ENCODE measurements at regions not wholly inside any gene's neighbourhood (a gene's known extent, or its start where the extent isn't known, plus 50 kb on each side); places are given as distances from the start of the nearest gene placed in this dataset.
A peak's percentile ranks its signal among the peaks of the same experiment; 100 is the strongest.
"Not testable (repeated sequence)": the region's sequence is repeated elsewhere in the genome, so short reads cannot be mapped to it uniquely, and the experiment has no call there.

DNA sequence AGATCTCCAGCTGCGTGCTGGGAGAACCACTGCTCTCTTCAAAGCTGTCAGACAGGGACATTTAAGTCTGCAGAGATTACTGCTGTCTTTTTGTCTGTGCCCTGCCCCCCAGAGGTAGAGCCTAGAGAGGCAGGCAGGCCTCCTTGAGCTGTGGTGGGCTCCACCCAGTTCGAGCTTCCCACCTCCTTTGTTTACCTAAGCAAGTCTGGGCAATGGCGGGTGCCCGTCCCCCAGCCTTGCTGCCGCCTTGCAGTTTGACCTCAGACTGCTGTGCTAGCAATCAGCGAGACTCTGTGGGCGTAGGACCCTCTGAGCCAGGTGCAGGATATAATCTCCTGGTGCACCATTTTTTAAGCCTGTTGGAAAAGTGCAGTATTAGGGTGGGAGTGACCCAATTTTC, 128.6 kb downstream of the ACTR3 start:
- H3K9me3 ChIP-seq (ENCODE audit: control insufficient read depth, insufficient read depth, low read length); CTCF ChIA-PET; H3K27me3 ChIP-seq (ENCODE audit: control insufficient read depth, insufficient read depth, low read length); H3K27ac ChIP-seq (ENCODE audit: low read depth, low read length); DNase-seq (ENCODE audit: low read depth, low spot score); POLR2A ChIA-PET; H3K4me3 ChIP-seq (ENCODE audit: low read depth, low read length): not testable (repeated sequence)

DNA sequence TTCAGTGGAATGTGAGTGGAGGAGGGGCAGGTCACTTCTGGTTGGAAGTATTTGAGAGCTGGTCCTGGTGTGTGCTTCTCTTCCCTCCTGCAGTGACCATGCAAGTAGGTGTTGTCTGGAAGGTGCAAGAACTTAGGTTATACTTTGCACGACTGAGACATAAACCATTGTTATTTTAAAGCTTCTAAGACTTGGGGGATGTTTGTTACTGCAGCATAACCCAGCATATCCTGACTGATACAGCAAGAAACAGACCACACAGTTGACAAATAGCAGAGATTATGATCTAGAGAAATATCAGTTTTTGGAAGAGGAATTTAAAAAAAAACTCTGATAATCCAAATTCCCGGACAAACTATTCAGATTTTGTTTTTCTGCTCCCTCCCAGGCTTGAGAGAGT, 130.8 kb downstream of the ACTR3 start:
- Histone ChIP-seq H3K27me3 (ENCODE audit: control insufficient read depth, insufficient read depth, low read length) (no peaks in the 10 kb centered on the region), H3K9me3 (ENCODE audit: control insufficient read depth, insufficient read depth, low read length) (peaks cover 6% of the 10 kb centered on the region; the same call in 1 of the 2 replicates), H3K27ac (ENCODE audit: low read depth, low read length) (no peak overlapping the region), H3K4me3 (ENCODE audit: low read depth, low read length) (no peak overlapping the region)
- no peak for DNase-seq (ENCODE audit: low read depth, low spot score)
- TF ChIP-seq, protein P1, sequence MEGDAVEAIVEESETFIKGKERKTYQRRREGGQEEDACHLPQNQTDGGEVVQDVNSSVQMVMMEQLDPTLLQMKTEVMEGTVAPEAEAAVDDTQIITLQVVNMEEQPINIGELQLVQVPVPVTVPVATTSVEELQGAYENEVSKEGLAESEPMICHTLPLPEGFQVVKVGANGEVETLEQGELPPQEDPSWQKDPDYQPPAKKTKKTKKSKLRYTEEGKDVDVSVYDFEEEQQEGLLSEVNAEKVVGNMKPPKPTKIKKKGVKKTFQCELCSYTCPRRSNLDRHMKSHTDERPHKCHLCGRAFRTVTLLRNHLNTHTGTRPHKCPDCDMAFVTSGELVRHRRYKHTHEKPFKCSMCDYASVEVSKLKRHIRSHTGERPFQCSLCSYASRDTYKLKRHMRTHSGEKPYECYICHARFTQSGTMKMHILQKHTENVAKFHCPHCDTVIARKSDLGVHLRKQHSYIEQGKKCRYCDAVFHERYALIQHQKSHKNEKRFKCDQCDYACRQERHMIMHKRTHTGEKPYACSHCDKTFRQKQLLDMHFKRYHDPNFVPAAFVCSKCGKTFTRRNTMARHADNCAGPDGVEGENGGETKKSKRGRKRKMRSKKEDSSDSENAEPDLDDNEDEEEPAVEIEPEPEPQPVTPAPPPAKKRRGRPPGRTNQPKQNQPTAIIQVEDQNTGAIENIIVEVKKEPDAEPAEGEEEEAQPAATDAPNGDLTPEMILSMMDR (IDR thresholded peaks at IDR 0.05; ENCODE audit: low read depth, low read length), result no peak
- POLR2A ChIA-PET, result no interaction called here
- CTCF ChIA-PET, result interaction anchor here (1.2 kb wide), 1 partner anchor 43 kb away, joined by 4 read pairs; no protein-coding TSS in a partner anchor

DNA sequence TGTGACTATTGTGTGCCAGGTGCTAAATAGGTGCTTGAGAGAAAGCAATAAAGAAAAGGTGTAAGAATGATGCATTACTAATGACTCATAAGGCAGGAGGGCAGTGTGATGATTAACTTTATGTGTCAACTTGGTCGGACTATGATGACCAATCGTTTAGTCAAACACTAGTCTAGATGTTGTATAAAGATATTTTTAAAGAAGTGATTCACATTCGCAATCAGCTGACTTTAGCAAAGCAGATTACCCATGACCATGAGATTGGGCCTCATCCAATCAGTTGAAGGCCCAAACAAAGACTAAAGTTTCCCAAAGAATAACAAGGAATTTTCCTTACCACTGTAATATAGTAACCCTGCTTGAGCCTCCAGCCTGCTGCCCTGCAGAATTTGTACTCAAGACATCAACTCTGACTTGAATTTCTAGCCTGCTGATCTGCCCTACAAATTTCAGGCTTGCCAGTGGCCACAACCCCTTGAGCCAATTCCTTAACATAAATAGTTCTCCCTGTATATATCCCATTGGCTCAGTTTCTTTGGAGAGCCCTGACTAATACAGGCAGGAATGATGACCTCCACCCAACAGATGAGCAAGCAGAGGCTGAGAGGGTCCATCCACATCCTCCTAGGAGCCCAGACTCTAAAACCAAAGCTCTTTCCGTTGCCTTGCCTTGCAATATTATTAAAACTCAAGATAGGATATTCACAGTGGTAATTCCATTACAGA, 132.6 kb downstream of the ACTR3 start:
- Histone ChIP-seq H3K27me3 (ENCODE audit: control insufficient read depth, insufficient read depth, low read length) (no peaks in the 10 kb centered on the region), H3K4me3 (ENCODE audit: low read depth, low read length) (no peak overlapping the region), H3K27ac (ENCODE audit: low read depth, low read length) (peak overlapping the region; percentile 72), H3K9me3 (ENCODE audit: control insufficient read depth, insufficient read depth, low read length) (peaks cover 6% of the 10 kb centered on the region; the same call in 1 of the 2 replicates)
- ChIA-PET POLR2A (no interaction called here), CTCF (interaction anchor here (0.9 to 1.5 kb wide), 2 partner anchors 15 to 773 kb away, joined by 3 to 4 read pairs; no protein-coding TSS in a partner anchor)
- TF ChIP-seq, protein P1 (IDR thresholded peaks at IDR 0.05; ENCODE audit: low read depth, low read length), result no peak
- peak; percentile 55 for DNase-seq (ENCODE audit: low read depth, low spot score)

DNA sequence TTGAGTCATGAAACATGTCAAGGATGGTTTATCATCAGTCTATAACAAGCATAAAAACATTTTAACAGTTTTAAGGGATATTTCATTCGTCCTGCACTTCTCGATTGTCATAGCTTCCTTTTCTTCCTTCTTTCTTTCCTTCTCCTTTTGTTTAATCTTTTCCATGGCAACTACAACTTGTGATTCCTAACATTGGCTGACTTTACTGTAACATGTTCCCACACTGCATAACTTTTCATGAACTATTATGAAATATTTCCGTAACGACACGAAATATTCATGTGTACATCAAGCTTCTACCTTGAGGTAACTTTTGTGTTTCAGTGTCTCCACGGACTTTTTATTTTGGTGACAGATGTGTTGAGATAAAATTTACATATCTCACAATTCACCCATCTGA, 134.4 kb downstream of the ACTR3 start:
- Histone ChIP-seq H3K27ac (ENCODE audit: low read depth, low read length) (no peak overlapping the region), H3K27me3 (ENCODE audit: control insufficient read depth, insufficient read depth, low read length) (no peaks in the 10 kb centered on the region), H3K4me3 (ENCODE audit: low read depth, low read length) (no peak overlapping the region), H3K9me3 (ENCODE audit: control insufficient read depth, insufficient read depth, low read length) (no peaks in the 10 kb centered on the region)
- ChIA-PET CTCF (interaction anchor here (1.5 kb wide), 1 partner anchor 14 kb away, joined by 3 read pairs; no protein-coding TSS in a partner anchor), POLR2A (no interaction called here)
- TF ChIP-seq, protein P1 (IDR thresholded peaks at IDR 0.05; ENCODE audit: low read depth, low read length), result no peak
- no peak for DNase-seq (ENCODE audit: low read depth, low spot score)

DNA sequence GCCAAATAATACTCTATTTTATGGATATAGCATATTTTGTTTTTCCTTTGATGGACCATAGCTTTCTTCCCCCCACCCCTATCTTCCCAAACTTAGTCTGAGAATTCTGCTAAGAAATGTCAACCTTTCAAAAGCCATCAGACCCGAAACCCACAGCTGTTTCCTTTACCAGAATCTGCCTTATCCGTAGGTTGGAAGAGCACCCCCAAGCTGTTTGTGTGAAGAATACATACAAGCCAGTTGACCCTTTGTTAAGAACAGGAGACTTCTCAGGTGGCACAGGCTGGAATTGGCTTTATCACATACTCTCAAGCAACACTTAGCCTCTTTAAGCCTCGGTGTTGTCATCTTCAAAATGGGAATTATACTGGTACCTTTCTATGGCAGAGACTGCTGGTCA, 135.1 kb downstream of the ACTR3 start:
- H3K9me3 ChIP-seq (ENCODE audit: control insufficient read depth, insufficient read depth, low read length), result no peaks in the 10 kb centered on the region
- ChIA-PET POLR2A (no interaction called here), CTCF (no interaction called here)
- H3K4me3 ChIP-seq (ENCODE audit: low read depth, low read length), result no peak overlapping the region
- no peaks in the 10 kb centered on the region for H3K27me3 ChIP-seq (ENCODE audit: control insufficient read depth, insufficient read depth, low read length)
- H3K27ac ChIP-seq (ENCODE audit: low read depth, low read length), result no peak overlapping the region
- TF ChIP-seq, protein P1 (IDR thresholded peaks at IDR 0.05; ENCODE audit: low read depth, low read length), result no peak
- no peak for DNase-seq (ENCODE audit: low read depth, low spot score)
